SU-DHL-6 (cell line): ENCODE measurements at regions not wholly inside any gene's neighbourhood (a gene's known extent, or its start where the extent isn't known, plus 50 kb on each side); places are given as distances from the start of the nearest gene placed in this dataset.

Experiments used
- H2AFZ ChIP-seq: fragments of 200-600 bp; sonication (generic); 2 replicates; pipeline ENCODE4 v1.6.1; 2014; ENCODE audit warnings: low read depth, mild to moderate bottlenecking, moderate library complexity, mixed read lengths, antibody characterized with exemption, low read length; ENCODE audit not compliant: severe bottlenecking
- H3F3A ChIP-seq: fragments of 200-600 bp; shearing (Covaris generic); 2 replicates; pipeline ENCODE4 v1.6.0; 2016; ENCODE audit warnings: antibody characterized with exemption, mild to moderate bottlenecking; ENCODE audit not compliant: insufficient read depth
- H3K27ac ChIP-seq: fragments of 200-600 bp; sonication (generic); 2 replicates; pipeline ENCODE4 v1.5.1; 2016; ENCODE audit warnings: low read depth, mild to moderate bottlenecking, low read length, moderate library complexity, mixed read lengths
- H3K27me3 ChIP-seq: fragments of 200-600 bp; sonication (generic), shearing (Covaris generic); 2 replicates; pipeline ENCODE4 v1.6.0; 2014; ENCODE audit warnings: mild to moderate bottlenecking, low read length
- H3K36me3 ChIP-seq: fragments of 200-600 bp; sonication (generic); 2 replicates; pipeline ENCODE4 v1.6.1; 2014; ENCODE audit warnings: mild to moderate bottlenecking, low read length, mixed read lengths
- H3K4me2 ChIP-seq: fragments of 300-600, 200-600 bp; shearing (Covaris generic), sonication (generic); 2 replicates; pipeline ENCODE4 v1.6.0; 2014; ENCODE audit warnings: low read length, low read depth, mild to moderate bottlenecking; ENCODE audit not compliant: poor library complexity, severe bottlenecking
- H3K4me3 ChIP-seq: fragments of 200-600 bp; sonication (generic); 2 replicates; pipeline ENCODE4 v1.5.1; 2014; ENCODE audit warnings: antibody characterized with exemption, low read length, mild to moderate bottlenecking, mixed read lengths; ENCODE audit not compliant: insufficient read depth, poor library complexity, severe bottlenecking
- H3K79me2 ChIP-seq: fragments of 200-600 bp; sonication (generic); 2 replicates; pipeline ENCODE4 v1.6.1; 2014; ENCODE audit warnings: mild to moderate bottlenecking, low read length, moderate library complexity; ENCODE audit not compliant: insufficient read depth
- H3K9ac ChIP-seq: fragments of 200-600 bp; sonication (generic); 2 replicates; pipeline ENCODE4 v1.7.0; 2014; ENCODE audit warnings: mild to moderate bottlenecking, low read length
- H3K9me2 ChIP-seq: fragments of 200-600 bp; sonication (generic); replicated peaks from 2 replicates; pipeline ENCODE4 v1.6.1; 2014; ENCODE audit warnings: low read length; ENCODE audit not compliant: insufficient read depth
- H3K9me3 ChIP-seq: fragments of 200-600 bp; sonication (generic); 2 replicates; pipeline ENCODE4 v1.6.1; 2014; ENCODE audit warnings: low read length, mixed read lengths; ENCODE audit not compliant: insufficient read depth
- H4K20me1 ChIP-seq: fragments of 200-600 bp; sonication (generic); 2 replicates; pipeline ENCODE4 v1.6.1; 2014; ENCODE audit warnings: low read depth, mild to moderate bottlenecking, antibody characterized with exemption, low read length, moderate library complexity, mixed read lengths
- CTCF ChIP-seq: fragments of 200-600 bp; sonication (generic); IDR thresholded peaks from one replicate; pipeline ENCODE4 v1.5.1; 2017; ENCODE audit warnings: antibody characterized with exemption, mild to moderate bottlenecking, low read length, moderate library complexity; ENCODE audit not compliant: insufficient read depth, poor library complexity, severe bottlenecking
- EZH2phosphoT487 ChIP-seq: fragments of 200-600 bp; sonication (generic), shearing (Covaris generic); conservative IDR thresholded peaks from 2 replicates; pipeline ENCODE4 v1.6.1; 2018; ENCODE audit warnings: mild to moderate bottlenecking, antibody characterized with exemption, low read length, moderate library complexity, mixed read lengths

GRCh38 chr5:45081082-45081481 lies 272.3 kb downstream of the MRPS30 start:
- Histone ChIP-seq H2AFZ (no peak overlapping the region), H3K9ac (no peak overlapping the region)
- no peak for TF ChIP-seq CTCF
- TF ChIP-seq EZH2phosphoT487 = no peak

GRCh38 chr5:45089870-45090269 lies 281.1 kb downstream of the MRPS30 start:
- no peaks in the 10 kb centered on the region for H3K27me3 ChIP-seq
- H3K9ac ChIP-seq = no peak overlapping the region
- H3K27ac ChIP-seq = no peak overlapping the region
- H3K4me2 ChIP-seq = no peak overlapping the region
- no peaks in the 10 kb centered on the region for H3K79me2 ChIP-seq
- H3K9me2 ChIP-seq = no peaks in the 10 kb centered on the region
- H3F3A ChIP-seq = no peaks in the 10 kb centered on the region
- no peak overlapping the region for H2AFZ ChIP-seq
- TF ChIP-seq EZH2phosphoT487 = no peak
- no peak for TF ChIP-seq CTCF
- no peaks in the 10 kb centered on the region for H3K9me3 ChIP-seq
- no peak overlapping the region for H3K4me3 ChIP-seq
- H4K20me1 ChIP-seq = no peaks in the 10 kb centered on the region
- no peaks in the 10 kb centered on the region for H3K36me3 ChIP-seq

More at GRCh38 chr5:45081082-45081481, 272.3 kb downstream of the MRPS30 start:
- no peaks in the 10 kb centered on the region for H3K9me3 ChIP-seq
- no peaks in the 10 kb centered on the region for H3K36me3 ChIP-seq
- no peak overlapping the region for H3K4me3 ChIP-seq
- no peaks in the 10 kb centered on the region for H3K79me2 ChIP-seq
- no peak overlapping the region for H3K4me2 ChIP-seq
- H3K27me3 ChIP-seq = no peaks in the 10 kb centered on the region
- H3K9me2 ChIP-seq = 0 out of 2 replicates have a peak, but pooled peaks cover 4% of the 10 kb centered on the region
- H3F3A ChIP-seq = no peaks in the 10 kb centered on the region
- no peaks in the 10 kb centered on the region for H4K20me1 ChIP-seq
- H3K27ac ChIP-seq = no peak overlapping the region

- H3K79me2 ChIP-seq = no peaks in the 10 kb centered on the region
- H3K36me3 ChIP-seq = no peaks in the 10 kb centered on the region
- no peaks in the 10 kb centered on the region for H3K27me3 ChIP-seq
- H3K27ac ChIP-seq = no peak overlapping the region
- no peaks in the 10 kb centered on the region for H3K9me2 ChIP-seq
- H3K9me3 ChIP-seq = no peaks in the 10 kb centered on the region
- no peak overlapping the region for H3K9ac ChIP-seq
- H4K20me1 ChIP-seq = no peaks in the 10 kb centered on the region
- no peak overlapping the region for H2AFZ ChIP-seq
- H3K4me2 ChIP-seq = no peak overlapping the region
- no peak overlapping the region for H3K4me3 ChIP-seq
- no peaks in the 10 kb centered on the region for H3F3A ChIP-seq
- no peak for TF ChIP-seq EZH2phosphoT487
Observed at GRCh38 chr5:45093377-45093776, 284.6 kb downstream of the MRPS30 start.

GRCh38 chr5:45094876-45095440 lies 286.2 kb downstream of the MRPS30 start:
- Histone ChIP-seq H3K4me3 (no peak overlapping the region), H3K79me2 (no peaks in the 10 kb centered on the region), H3K9me2 (no peaks in the 10 kb centered on the region), H3K27me3 (no peaks in the 10 kb centered on the region), H3K27ac (no peak overlapping the region), H3K9ac (no peak overlapping the region), H4K20me1 (no peaks in the 10 kb centered on the region), H3K4me2 (no peak overlapping the region), H3K36me3 (no peaks in the 10 kb centered on the region), H2AFZ (no peak overlapping the region), H3K9me3 (no peaks in the 10 kb centered on the region), H3F3A (no peaks in the 10 kb centered on the region)
- TF ChIP-seq EZH2phosphoT487 (no peak), CTCF (no peak)
